Activated effector memory CD4-positive, alpha-beta T cell treated with anti-CD3 and anti-CD28 coated beads, Interleukin-2, amount 50 U/mL, for 16 hours (primary cell): ENCODE measurements at regions not wholly inside any gene's neighbourhood (a gene's known extent, or its start where the extent isn't known, plus 50 kb on each side); places are given as distances from the start of the nearest gene placed in this dataset.
"Not testable (repeated sequence)": the region's sequence is repeated elsewhere in the genome, so short reads cannot be mapped to it uniquely, and the experiment has no call there.

Experiments
- DNase-seq: peaks from one replicate; pipeline ENCODE4 v3.0.0-alpha.2; 2020

GRCh38 chr1:228870041-228870713 lies 134.9 kb downstream of the RHOU start:
- no peak for DNase-seq

GRCh38 chr1:228871314-228872061 lies 136.2 kb downstream of the RHOU start:
- no peak for DNase-seq

- DNase-seq: no peak
Observed at GRCh38 chr1:228872080-228872479, 136.8 kb downstream of the RHOU start.

- no peak for DNase-seq
Observed at GRCh38 chr1:228873709-228874108, 138.4 kb downstream of the RHOU start.

- no peak for DNase-seq
Observed at GRCh38 chr1:228875741-228876140, 140.5 kb downstream of the RHOU start.

- DNase-seq: no peak
Observed at GRCh38 chr1:228876187-228876586, 140.9 kb downstream of the RHOU start.

- DNase-seq: no peak
Observed at GRCh38 chr1:228879164-228879563, 143.9 kb downstream of the RHOU start.

GRCh38 chr1:228882041-228882770 lies 146.9 kb downstream of the RHOU start:
- no peak for DNase-seq

- no peak for DNase-seq
Observed at GRCh38 chr1:228882771-228883450, 147.6 kb downstream of the RHOU start.

- DNase-seq: no peak
Observed at GRCh38 chr1:228883535-228883934, 148.3 kb downstream of the RHOU start.

- no peak for DNase-seq
Observed at GRCh38 chr1:228884196-228884595, 148.9 kb downstream of the RHOU start.

GRCh38 chr1:228884615-228885566 lies 149.6 kb downstream of the RHOU start:
- DNase-seq: no peak

GRCh38 chr1:228885845-228886244 lies 150.6 kb downstream of the RHOU start:
- no peak for DNase-seq

- no peak for DNase-seq
Observed at GRCh38 chr1:228887101-228887500, 151.8 kb downstream of the RHOU start.

GRCh38 chr1:228887960-228888359 lies 152.7 kb downstream of the RHOU start:
- DNase-seq: no peak

- DNase-seq: no peak
Observed at GRCh38 chr1:228889289-228889688, 154.0 kb downstream of the RHOU start.

- no peak for DNase-seq
Observed at GRCh38 chr1:228891272-228892034, 156.2 kb downstream of the RHOU start.

GRCh38 chr1:228892200-228892599 lies 156.9 kb downstream of the RHOU start:
- not testable (repeated sequence) for DNase-seq

GRCh38 chr1:228894442-228894989 lies 159.2 kb downstream of the RHOU start:
- DNase-seq: no peak

- no peak for DNase-seq
Observed at GRCh38 chr1:228897901-228898300, 162.6 kb downstream of the RHOU start.

GRCh38 chr1:228898582-228898992 lies 163.3 kb downstream of the RHOU start:
- no peak for DNase-seq
